ENCODE measurements at regions not wholly inside any gene's neighbourhood (a gene's known extent, or its start where the extent isn't known, plus 50 kb on each side); places are given as distances from the start of the nearest gene placed in this dataset.

- TF ChIP-seq, protein P1, sequence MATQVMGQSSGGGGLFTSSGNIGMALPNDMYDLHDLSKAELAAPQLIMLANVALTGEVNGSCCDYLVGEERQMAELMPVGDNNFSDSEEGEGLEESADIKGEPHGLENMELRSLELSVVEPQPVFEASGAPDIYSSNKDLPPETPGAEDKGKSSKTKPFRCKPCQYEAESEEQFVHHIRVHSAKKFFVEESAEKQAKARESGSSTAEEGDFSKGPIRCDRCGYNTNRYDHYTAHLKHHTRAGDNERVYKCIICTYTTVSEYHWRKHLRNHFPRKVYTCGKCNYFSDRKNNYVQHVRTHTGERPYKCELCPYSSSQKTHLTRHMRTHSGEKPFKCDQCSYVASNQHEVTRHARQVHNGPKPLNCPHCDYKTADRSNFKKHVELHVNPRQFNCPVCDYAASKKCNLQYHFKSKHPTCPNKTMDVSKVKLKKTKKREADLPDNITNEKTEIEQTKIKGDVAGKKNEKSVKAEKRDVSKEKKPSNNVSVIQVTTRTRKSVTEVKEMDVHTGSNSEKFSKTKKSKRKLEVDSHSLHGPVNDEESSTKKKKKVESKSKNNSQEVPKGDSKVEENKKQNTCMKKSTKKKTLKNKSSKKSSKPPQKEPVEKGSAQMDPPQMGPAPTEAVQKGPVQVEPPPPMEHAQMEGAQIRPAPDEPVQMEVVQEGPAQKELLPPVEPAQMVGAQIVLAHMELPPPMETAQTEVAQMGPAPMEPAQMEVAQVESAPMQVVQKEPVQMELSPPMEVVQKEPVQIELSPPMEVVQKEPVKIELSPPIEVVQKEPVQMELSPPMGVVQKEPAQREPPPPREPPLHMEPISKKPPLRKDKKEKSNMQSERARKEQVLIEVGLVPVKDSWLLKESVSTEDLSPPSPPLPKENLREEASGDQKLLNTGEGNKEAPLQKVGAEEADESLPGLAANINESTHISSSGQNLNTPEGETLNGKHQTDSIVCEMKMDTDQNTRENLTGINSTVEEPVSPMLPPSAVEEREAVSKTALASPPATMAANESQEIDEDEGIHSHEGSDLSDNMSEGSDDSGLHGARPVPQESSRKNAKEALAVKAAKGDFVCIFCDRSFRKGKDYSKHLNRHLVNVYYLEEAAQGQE (IDR thresholded peaks at IDR 0.05; ENCODE audit: unreplicated experiment), result no peak
- TF ChIP-seq STAT1 (IDR thresholded peaks at IDR 0.05; ENCODE audit: unreplicated experiment), result no peak
- no peak for TF ChIP-seq ZNF331 (CRISPR knock-in tag; IDR thresholded peaks at IDR 0.05; ENCODE audit: low read depth)
- no peak for TF ChIP-seq EZH2phosphoT487 (IDR thresholded peaks at IDR 0.05; ENCODE audit: unreplicated experiment)
- TF ChIP-seq, protein P2, sequence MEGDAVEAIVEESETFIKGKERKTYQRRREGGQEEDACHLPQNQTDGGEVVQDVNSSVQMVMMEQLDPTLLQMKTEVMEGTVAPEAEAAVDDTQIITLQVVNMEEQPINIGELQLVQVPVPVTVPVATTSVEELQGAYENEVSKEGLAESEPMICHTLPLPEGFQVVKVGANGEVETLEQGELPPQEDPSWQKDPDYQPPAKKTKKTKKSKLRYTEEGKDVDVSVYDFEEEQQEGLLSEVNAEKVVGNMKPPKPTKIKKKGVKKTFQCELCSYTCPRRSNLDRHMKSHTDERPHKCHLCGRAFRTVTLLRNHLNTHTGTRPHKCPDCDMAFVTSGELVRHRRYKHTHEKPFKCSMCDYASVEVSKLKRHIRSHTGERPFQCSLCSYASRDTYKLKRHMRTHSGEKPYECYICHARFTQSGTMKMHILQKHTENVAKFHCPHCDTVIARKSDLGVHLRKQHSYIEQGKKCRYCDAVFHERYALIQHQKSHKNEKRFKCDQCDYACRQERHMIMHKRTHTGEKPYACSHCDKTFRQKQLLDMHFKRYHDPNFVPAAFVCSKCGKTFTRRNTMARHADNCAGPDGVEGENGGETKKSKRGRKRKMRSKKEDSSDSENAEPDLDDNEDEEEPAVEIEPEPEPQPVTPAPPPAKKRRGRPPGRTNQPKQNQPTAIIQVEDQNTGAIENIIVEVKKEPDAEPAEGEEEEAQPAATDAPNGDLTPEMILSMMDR (conservative IDR thresholded peaks at IDR 0.05; ENCODE audit: low read depth in 2 of 2), result no peak
- TF ChIP-seq ZNF114 (CRISPR knock-in tag; IDR thresholded peaks at IDR 0.05), result no peak
Observed at GRCh38 chr1:189783456-189783855, 694.2 kb downstream of the BRINP3 start (continued).

GRCh38 chr1:189786761-189787160, 690.9 kb downstream of the BRINP3 start:
- DNase-seq (ENCODE audit: low spot score), result no peak
- ATAC-seq, result no peak
- H3K27ac ChIP-seq (ENCODE audit: low read depth), result no peak overlapping the region
- no peaks in the 10 kb centered on the region for H4K20me1 ChIP-seq (replicated peaks; ENCODE audit: insufficient read depth)
- no peaks in the 10 kb centered on the region for H3K4me1 ChIP-seq (ENCODE audit: insufficient read depth)
- H3K4me3 ChIP-seq, result no peak overlapping the region
- H3K36me3 Mint-ChIP-seq (ENCODE audit: low read depth), result no peaks in the 10 kb centered on the region
- H3K9me2 ChIP-seq (ENCODE audit: insufficient read depth), result no peaks in the 10 kb centered on the region
- H3K36me3 ChIP-seq (ENCODE audit: insufficient read depth), result no peaks in the 10 kb centered on the region
- no peak overlapping the region for H3K4me3 Mint-ChIP-seq
- H3K27me3 ChIP-seq (ENCODE audit: insufficient read depth), result no peaks in the 10 kb centered on the region
- peaks cover 2% of the 10 kb centered on the region for H3K27me3 Mint-ChIP-seq (ENCODE audit: insufficient read depth, low read depth, poor library complexity)
- no peaks in the 10 kb centered on the region for H3K9me3 Mint-ChIP-seq
- H3F3A ChIP-seq (replicated peaks; ENCODE audit: low read depth), result no peaks in the 10 kb centered on the region
- no peak overlapping the region for H3K4me2 ChIP-seq
- H2AFZ ChIP-seq, result no peak overlapping the region
- peaks cover 3% of the 10 kb centered on the region; the same call in 2 of the 3 replicates for H3K4me1 Mint-ChIP-seq
- no peaks in the 10 kb centered on the region for H3K79me2 ChIP-seq (replicated peaks; ENCODE audit: insufficient read depth)
- H3K27ac Mint-ChIP-seq, result no peak overlapping the region
- TF ChIP-seq STAT1 (IDR thresholded peaks at IDR 0.05; ENCODE audit: unreplicated experiment), result no peak
- TF ChIP-seq, protein P3, sequence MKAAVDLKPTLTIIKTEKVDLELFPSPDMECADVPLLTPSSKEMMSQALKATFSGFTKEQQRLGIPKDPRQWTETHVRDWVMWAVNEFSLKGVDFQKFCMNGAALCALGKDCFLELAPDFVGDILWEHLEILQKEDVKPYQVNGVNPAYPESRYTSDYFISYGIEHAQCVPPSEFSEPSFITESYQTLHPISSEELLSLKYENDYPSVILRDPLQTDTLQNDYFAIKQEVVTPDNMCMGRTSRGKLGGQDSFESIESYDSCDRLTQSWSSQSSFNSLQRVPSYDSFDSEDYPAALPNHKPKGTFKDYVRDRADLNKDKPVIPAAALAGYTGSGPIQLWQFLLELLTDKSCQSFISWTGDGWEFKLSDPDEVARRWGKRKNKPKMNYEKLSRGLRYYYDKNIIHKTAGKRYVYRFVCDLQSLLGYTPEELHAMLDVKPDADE (IDR thresholded peaks at IDR 0.05), result no peak
- no peak for TF ChIP-seq POLR2AphosphoS5 (IDR thresholded peaks at IDR 0.05; ENCODE audit: low read depth)
- TF ChIP-seq EZH2 (IDR thresholded peaks at IDR 0.05; ENCODE audit: low read depth, unreplicated experiment), result no peak
- TF ChIP-seq ZNF331 (CRISPR knock-in tag; IDR thresholded peaks at IDR 0.05; ENCODE audit: low read depth), result no peak
- no peak for TF ChIP-seq EZH2phosphoT487 (IDR thresholded peaks at IDR 0.05; ENCODE audit: unreplicated experiment)
- TF ChIP-seq, protein P1 (IDR thresholded peaks at IDR 0.05; ENCODE audit: unreplicated experiment), result no peak
- no peak for TF ChIP-seq CREB1 (CRISPR knock-in tag; IDR thresholded peaks at IDR 0.05; ENCODE audit: low read depth)
- TF ChIP-seq, protein P2 (conservative IDR thresholded peaks at IDR 0.05; ENCODE audit: low read depth in 2 of 2), result no peak
- TF ChIP-seq ZNF114 (CRISPR knock-in tag; IDR thresholded peaks at IDR 0.05), result no peak
- no peak for TF ChIP-seq JUNB (IDR thresholded peaks at IDR 0.05; ENCODE audit: unreplicated experiment)

Measured in GM23338 (cell line).